Activated effector memory CD4-positive, alpha-beta T cell treated with anti-CD3 and anti-CD28 coated beads, Interleukin-2, amount 50 U/mL, for 16 hours (primary cell): ENCODE measurements at regions not wholly inside any gene's neighbourhood (a gene's known extent, or its start where the extent isn't known, plus 50 kb on each side); places are given as distances from the start of the nearest gene placed in this dataset.

ENCODE experiments used
- DNase-seq: peaks from one replicate; pipeline ENCODE4 v3.0.0-alpha.2; 2020

- DNase-seq, result no peak
Measured at GRCh38 chr2:17124575-17125318, 393.5 kb downstream of the RAD51AP2 start.

GRCh38 chr2:17122887-17123501, 395.2 kb downstream of the RAD51AP2 start:
- no peak for DNase-seq

- DNase-seq, result no peak
Measured at GRCh38 chr2:17115466-17115865, 402.8 kb downstream of the RAD51AP2 start.

- no peak for DNase-seq
Measured at GRCh38 chr2:17115042-17115441, 403.2 kb downstream of the RAD51AP2 start.

- DNase-seq, result no peak
Measured at GRCh38 chr2:17107871-17108270, 410.4 kb downstream of the RAD51AP2 start.

GRCh38 chr2:17107151-17107550, 411.1 kb downstream of the RAD51AP2 start:
- no peak for DNase-seq

- no peak for DNase-seq
Measured at GRCh38 chr2:17106418-17106817, 411.8 kb downstream of the RAD51AP2 start.

- no peak for DNase-seq
Measured at GRCh38 chr2:17104454-17104853, 413.8 kb downstream of the RAD51AP2 start.

- DNase-seq, result no peak
Measured at GRCh38 chr2:17101596-17101995, 416.6 kb downstream of the RAD51AP2 start.

- DNase-seq, result no peak
Measured at GRCh38 chr2:17101091-17101490, 417.1 kb downstream of the RAD51AP2 start.

GRCh38 chr2:17095340-17095739, 422.9 kb downstream of the RAD51AP2 start:
- no peak for DNase-seq

- DNase-seq, result no peak
Measured at GRCh38 chr2:17093712-17094111, 424.5 kb downstream of the RAD51AP2 start.

- no peak for DNase-seq
Measured at GRCh38 chr2:17086990-17087389, 421.4 kb upstream of the CYRIA start.

GRCh38 chr2:17085546-17086202, 420.0 kb upstream of the CYRIA start:
- no peak for DNase-seq

- no peak for DNase-seq
Measured at GRCh38 chr2:17084877-17085276, 419.2 kb upstream of the CYRIA start.

GRCh38 chr2:17083902-17084301, 418.3 kb upstream of the CYRIA start:
- DNase-seq, result no peak

GRCh38 chr2:17079262-17079661, 413.6 kb upstream of the CYRIA start:
- no peak for DNase-seq

GRCh38 chr2:17076533-17076932, 410.9 kb upstream of the CYRIA start:
- no peak for DNase-seq

GRCh38 chr2:17070711-17071110, 405.1 kb upstream of the CYRIA start:
- DNase-seq, result no peak

- DNase-seq, result no peak
Measured at GRCh38 chr2:17069564-17069963, 403.9 kb upstream of the CYRIA start.

GRCh38 chr2:17068021-17068420, 402.4 kb upstream of the CYRIA start:
- DNase-seq, result no peak

- DNase-seq, result no peak
Measured at GRCh38 chr2:17065536-17065935, 399.9 kb upstream of the CYRIA start.

GRCh38 chr2:17061028-17061427, 395.4 kb upstream of the CYRIA start:
- no peak for DNase-seq

GRCh38 chr2:17059458-17059857, 393.8 kb upstream of the CYRIA start:
- DNase-seq, result no peak
